HG03575 (cell line): ENCODE measurements at regions not wholly inside any gene's neighbourhood (a gene's known extent, or its start where the extent isn't known, plus 50 kb on each side); places are given as distances from the start of the nearest gene placed in this dataset.

Source experiments
- ATAC-seq: cut with Tn5 transposase; IDR thresholded peaks from one replicate; pipeline ENCODE4 v1.9.1; 2021; ENCODE audit not compliant: unreplicated experiment, insufficient number of reproducible peaks, low FRiP score; ENCODE audit errors: extremely low read depth

- no peak for ATAC-seq
These were observed 473.8 kb downstream of the SPRY1 start for GRCh38 chr4:123870216-123870876.

- no peak for ATAC-seq
These were observed 474.7 kb downstream of the SPRY1 start for GRCh38 chr4:123871341-123871740.

GRCh38 chr4:123874063-123874462 lies 477.5 kb downstream of the SPRY1 start:
- no peak for ATAC-seq

- ATAC-seq = no peak
These were observed 479.5 kb downstream of the SPRY1 start for GRCh38 chr4:123876143-123876542.

GRCh38 chr4:123876671-123877101 lies 480.1 kb downstream of the SPRY1 start:
- no peak for ATAC-seq

GRCh38 chr4:123877551-123877950 lies 481.0 kb downstream of the SPRY1 start:
- ATAC-seq = no peak

GRCh38 chr4:123878976-123879375 lies 482.4 kb downstream of the SPRY1 start:
- ATAC-seq = no peak

- no peak for ATAC-seq
These were observed 484.0 kb downstream of the SPRY1 start for GRCh38 chr4:123880631-123881030.

- no peak for ATAC-seq
These were observed 488.3 kb downstream of the SPRY1 start for GRCh38 chr4:123884922-123885321.

GRCh38 chr4:123889507-123889906 lies 492.9 kb downstream of the SPRY1 start:
- ATAC-seq = no peak

- no peak for ATAC-seq
These were observed 494.3 kb downstream of the SPRY1 start for GRCh38 chr4:123890889-123891288.

GRCh38 chr4:123891881-123892280 lies 495.3 kb downstream of the SPRY1 start:
- no peak for ATAC-seq

GRCh38 chr4:123892368-123892976 lies 495.9 kb downstream of the SPRY1 start:
- ATAC-seq = no peak

- ATAC-seq = no peak
These were observed 496.7 kb downstream of the SPRY1 start for GRCh38 chr4:123893011-123893981.

GRCh38 chr4:123896446-123897071 lies 500.0 kb downstream of the SPRY1 start:
- ATAC-seq = no peak

GRCh38 chr4:123898946-123899666 lies 502.5 kb downstream of the SPRY1 start:
- no peak for ATAC-seq

GRCh38 chr4:123904882-123905281 lies 508.3 kb downstream of the SPRY1 start:
- no peak for ATAC-seq

GRCh38 chr4:123913598-123913997 lies 517.0 kb downstream of the SPRY1 start:
- no peak for ATAC-seq

GRCh38 chr4:123916821-123917220 lies 520.2 kb downstream of the SPRY1 start:
- no peak for ATAC-seq
